Neural cell (in vitro differentiated cells): ENCODE measurements at regions not wholly inside any gene's neighbourhood (a gene's known extent, or its start where the extent isn't known, plus 50 kb on each side); places are given as distances from the start of the nearest gene placed in this dataset.

ENCODE experiments used
- CTCF ChIP-seq: fragments of 450-650 bp; IDR thresholded peaks from 2 replicates; pipeline ENCODE4 v1.5.1; 2014; ENCODE audit warnings: antibody characterized with exemption, mild to moderate bottlenecking, moderate library complexity; ENCODE audit not compliant: poor library complexity, severe bottlenecking
- EP300 ChIP-seq: fragments of 450-650 bp; conservative IDR thresholded peaks from 2 replicates; pipeline ENCODE4 v1.6.1; 2014; ENCODE audit warnings: antibody characterized with exemption, mild to moderate bottlenecking, moderate library complexity; ENCODE audit not compliant: poor library complexity, severe bottlenecking
- POLR2AphosphoS5 ChIP-seq: IDR thresholded peaks from 2 replicates; pipeline ENCODE4 v1.6.1; 2012

GRCh38 chr3:150314248-150315004 is 93.7 kb upstream of the TSC22D2 start:
- TF ChIP-seq CTCF, result no peak
- no peak for TF ChIP-seq POLR2AphosphoS5
- TF ChIP-seq EP300, result no peak
